Renal cortex interstitium (tissue), 11 donors: ENCODE measurements at regions not wholly inside any gene's neighbourhood (a gene's known extent, or its start where the extent isn't known, plus 50 kb on each side); places are given as distances from the start of the nearest gene placed in this dataset.
"Not testable (repeated sequence)": the region's sequence is repeated elsewhere in the genome, so short reads cannot be mapped to it uniquely, and the experiment has no call there.

Source experiments
- DNase-seq, 11 donors: peaks; one replicate each; pipeline ENCODE4 v3.0.0-alpha.2; 2013; ENCODE audit warnings: low read depth in 9 of 11, low spot score in 4 of 11; ENCODE audit errors: extremely low read depth in 1 of 11

- DNase-seq: no peak
Observed at GRCh38 chr11:23311986-23312940, 452.0 kb upstream of the CCDC179 start.

- no peak for DNase-seq
Observed at GRCh38 chr11:23313001-23313400, 452.7 kb upstream of the CCDC179 start.

DNA sequence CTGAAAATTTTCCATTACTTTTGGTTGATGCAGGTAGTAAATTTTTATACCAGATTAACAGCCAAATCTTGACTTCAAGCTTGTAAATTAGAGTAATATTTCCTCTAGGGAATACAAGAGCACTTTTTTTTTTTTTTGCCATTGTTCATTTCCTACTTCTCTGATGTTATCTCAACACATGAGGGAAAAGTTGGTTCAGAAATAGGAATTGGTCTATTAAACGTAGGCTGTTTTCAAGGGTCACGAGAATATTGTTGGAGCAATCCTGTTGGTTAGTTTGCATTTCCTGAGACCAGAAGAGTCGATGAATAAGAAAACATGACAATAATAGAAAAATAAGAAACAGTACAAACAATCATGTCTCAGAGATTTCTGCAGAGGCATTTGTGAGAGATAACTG is 453.9 kb upstream of the CCDC179 start:
- no peak for DNase-seq

GRCh38 chr11:23315286-23315685 is 455.0 kb upstream of the CCDC179 start:
- no peak for DNase-seq

DNA sequence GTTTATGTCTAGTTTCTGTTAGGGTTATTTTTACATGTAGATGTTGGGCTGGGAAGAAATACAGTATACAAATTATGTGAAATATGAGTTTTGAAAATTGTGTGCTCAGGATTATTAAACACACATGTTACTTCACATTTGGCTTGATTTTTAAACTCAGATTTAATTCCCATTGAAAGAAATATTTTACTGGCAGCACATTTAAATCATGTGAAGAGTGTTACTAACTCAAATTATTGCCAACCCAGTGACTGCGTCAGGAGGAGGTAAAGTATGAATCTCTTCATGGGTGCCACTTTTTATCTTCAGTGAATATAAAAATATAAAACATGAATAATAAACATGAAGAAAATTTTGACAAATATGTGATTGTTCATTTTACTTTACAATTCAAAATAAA is 457.5 kb upstream of the CCDC179 start:
- DNase-seq: no peak

GRCh38 chr11:23318670-23319069 is 458.4 kb upstream of the CCDC179 start:
- no peak for DNase-seq

- no peak for DNase-seq
Observed at GRCh38 chr11:23320131-23320530, 459.9 kb upstream of the CCDC179 start.

GRCh38 chr11:23335586-23335985 is 475.3 kb upstream of the CCDC179 start:
- DNase-seq: not testable (repeated sequence)

- DNase-seq: no peak
Observed at GRCh38 chr11:23336961-23337360, 476.7 kb upstream of the CCDC179 start.

GRCh38 chr11:23353611-23354010 is 493.3 kb upstream of the CCDC179 start:
- no peak for DNase-seq

GRCh38 chr11:23359297-23359696 is 499.0 kb upstream of the CCDC179 start:
- DNase-seq: peak in 1 of 11 donors; percentile 1

DNA sequence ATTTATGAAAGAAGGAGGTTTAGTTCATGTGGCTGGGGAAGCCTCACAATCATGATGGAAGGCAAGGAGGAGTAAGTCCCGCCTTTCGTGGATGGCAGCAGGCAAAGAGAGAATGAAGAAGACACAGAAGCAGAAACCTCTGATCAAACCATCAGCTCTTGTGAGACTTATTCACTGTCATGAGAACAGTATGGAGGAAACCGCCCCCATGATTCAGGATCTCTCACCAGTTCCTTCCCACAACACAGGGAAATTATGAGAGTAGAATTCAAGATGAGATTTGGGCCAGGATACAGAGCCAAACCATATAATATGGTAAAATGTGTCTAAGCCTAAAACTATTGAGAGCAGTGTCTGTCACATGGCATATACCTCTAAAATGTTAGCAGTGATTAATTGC is 503.8 kb upstream of the CCDC179 start:
- DNase-seq: no peak

- DNase-seq: no peak
Observed at GRCh38 chr11:23370580-23371275, 510.5 kb upstream of the CCDC179 start.

DNA sequence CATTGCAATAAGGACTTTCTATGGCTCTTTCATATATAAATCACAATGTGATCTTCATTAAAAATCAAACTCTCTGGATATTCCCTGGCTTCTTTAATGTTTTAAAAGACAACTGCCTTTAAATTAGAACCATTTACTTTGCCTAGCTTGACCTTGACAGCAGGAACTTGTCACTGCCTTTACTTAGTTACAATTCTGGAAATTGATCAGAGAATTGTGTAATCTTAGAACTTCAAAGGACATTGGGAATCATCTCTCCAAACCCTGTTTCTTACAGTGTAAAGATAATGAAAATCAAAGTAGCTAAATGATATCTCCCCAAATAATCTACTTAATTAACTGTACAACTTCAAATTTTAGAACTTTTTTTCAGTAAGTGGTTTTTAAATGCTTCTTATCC is 517.6 kb upstream of the CCDC179 start:
- no peak for DNase-seq

DNA sequence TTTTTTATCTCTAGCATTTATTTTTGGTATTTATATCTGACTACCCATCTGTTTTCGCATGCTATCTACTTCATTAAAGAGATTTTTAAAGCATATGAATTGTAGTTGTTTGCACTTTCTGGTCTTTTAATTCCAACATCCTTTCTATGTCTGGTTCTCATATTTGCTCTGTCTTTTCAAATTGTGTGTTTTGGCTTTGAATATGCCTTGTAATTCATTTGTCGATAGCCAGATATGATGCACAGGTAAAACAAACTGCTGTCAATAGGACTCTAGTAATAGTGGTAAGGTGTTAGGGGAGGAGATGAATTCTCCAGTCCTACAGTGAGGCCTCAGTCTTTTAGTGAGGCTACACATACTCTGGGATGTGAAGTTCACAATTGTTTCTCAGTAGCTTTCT is 530.8 kb upstream of the CCDC179 start:
- no peak for DNase-seq

DNA sequence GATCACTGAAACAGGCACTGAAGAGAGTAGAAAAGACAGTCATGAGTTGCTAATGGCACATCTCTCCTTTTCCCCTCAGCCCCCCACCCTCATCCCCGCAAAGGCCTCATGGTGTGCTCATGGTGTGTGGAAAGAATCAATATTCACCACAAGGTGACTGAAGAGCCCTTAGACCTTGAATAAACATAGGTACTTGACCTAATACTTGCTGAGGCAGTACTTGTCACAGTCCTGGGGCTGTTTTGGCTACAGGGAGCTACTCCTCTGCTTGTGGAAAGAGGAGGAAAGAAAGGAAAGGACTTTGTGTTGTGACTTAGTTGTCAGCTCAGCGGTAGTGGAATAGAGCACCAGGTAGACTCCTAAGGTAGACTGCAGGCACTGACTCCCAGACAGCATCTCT is 537.8 kb upstream of the CCDC179 start:
- DNase-seq: no peak

DNA sequence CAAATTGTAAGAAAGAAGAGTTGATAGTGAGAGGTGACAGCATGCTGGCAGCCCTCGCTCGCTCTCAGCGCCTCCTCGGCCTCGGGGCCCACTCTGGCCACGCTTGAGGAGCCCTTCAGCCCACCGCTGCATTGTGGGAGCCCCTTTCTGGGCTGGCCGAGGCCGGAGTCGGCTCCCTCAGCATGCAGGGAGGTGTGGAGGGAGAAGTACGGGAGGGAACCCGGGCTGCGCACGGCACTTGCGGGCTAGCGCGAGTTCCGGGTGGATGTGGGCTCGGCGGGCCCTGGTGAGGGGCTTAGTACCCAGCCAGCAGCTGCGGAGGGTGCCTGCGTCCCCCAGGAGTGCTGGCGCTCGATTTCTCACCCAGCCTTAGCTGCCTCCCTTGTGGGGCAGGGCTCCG is 539.7 kb upstream of the CCDC179 start:
- no peak for DNase-seq

- no peak for DNase-seq
Observed at GRCh38 chr11:23403210-23404185, 543.2 kb upstream of the CCDC179 start.
